ENCODE measurements at regions not wholly inside any gene's neighbourhood (a gene's known extent, or its start where the extent isn't known, plus 50 kb on each side); places are given as distances from the start of the nearest gene placed in this dataset.

DNA sequence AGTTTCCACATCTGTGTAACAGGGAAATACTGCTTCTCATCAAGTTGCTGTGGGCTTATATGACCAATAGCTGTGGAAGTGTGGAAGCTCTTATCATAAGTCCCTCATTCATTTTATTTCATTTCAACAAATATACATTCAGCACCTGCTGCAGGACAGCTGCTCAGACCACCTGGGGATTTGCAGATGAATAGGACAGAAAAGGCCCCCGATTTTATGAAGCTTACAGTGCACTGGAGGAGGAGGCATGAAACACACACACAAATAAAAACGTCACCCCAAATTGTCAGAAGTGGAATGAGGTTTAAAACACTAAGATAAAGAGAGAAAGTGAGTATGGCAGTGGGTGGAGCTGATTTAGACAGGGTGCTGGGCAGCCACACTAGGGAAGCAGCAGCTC is 107.2 kb downstream of the DRD1 start:
- ATAC-seq (no peak), DNase-seq (ENCODE audit: low spot score) (no peak)
- POLR2A ChIA-PET: no interaction called here
- CTCF ChIA-PET: no interaction called here
- Mint-ChIP-seq H3K27ac (no peak overlapping the region), H3K27me3 (ENCODE audit: low read depth) (no peaks in the 10 kb centered on the region; the same call in 1 of the 2 replicates), H3K9me3 (no peaks in the 10 kb centered on the region), H3K4me3 (no peak overlapping the region), H3K36me3 (no peaks in the 10 kb centered on the region), H3K4me1 (peaks cover 4% of the 10 kb centered on the region; the same call in 1 of the 2 replicates)
- TF ChIP-seq ZBTB21 (CRISPR knock-in tag; IDR thresholded peaks at IDR 0.05; ENCODE audit: borderline replicate concordance): no peak
- TF ChIP-seq MXD4 (CRISPR knock-in tag; IDR thresholded peaks at IDR 0.05; ENCODE audit: borderline replicate concordance): no peak
- TF ChIP-seq ZNF121 (CRISPR knock-in tag; IDR thresholded peaks at IDR 0.05): no peak
- TF ChIP-seq, protein P1, sequence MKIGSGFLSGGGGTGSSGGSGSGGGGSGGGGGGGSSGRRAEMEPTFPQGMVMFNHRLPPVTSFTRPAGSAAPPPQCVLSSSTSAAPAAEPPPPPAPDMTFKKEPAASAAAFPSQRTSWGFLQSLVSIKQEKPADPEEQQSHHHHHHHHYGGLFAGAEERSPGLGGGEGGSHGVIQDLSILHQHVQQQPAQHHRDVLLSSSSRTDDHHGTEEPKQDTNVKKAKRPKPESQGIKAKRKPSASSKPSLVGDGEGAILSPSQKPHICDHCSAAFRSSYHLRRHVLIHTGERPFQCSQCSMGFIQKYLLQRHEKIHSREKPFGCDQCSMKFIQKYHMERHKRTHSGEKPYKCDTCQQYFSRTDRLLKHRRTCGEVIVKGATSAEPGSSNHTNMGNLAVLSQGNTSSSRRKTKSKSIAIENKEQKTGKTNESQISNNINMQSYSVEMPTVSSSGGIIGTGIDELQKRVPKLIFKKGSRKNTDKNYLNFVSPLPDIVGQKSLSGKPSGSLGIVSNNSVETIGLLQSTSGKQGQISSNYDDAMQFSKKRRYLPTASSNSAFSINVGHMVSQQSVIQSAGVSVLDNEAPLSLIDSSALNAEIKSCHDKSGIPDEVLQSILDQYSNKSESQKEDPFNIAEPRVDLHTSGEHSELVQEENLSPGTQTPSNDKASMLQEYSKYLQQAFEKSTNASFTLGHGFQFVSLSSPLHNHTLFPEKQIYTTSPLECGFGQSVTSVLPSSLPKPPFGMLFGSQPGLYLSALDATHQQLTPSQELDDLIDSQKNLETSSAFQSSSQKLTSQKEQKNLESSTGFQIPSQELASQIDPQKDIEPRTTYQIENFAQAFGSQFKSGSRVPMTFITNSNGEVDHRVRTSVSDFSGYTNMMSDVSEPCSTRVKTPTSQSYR (CRISPR knock-in tag; IDR thresholded peaks at IDR 0.05): no peak
- TF ChIP-seq, protein P2, sequence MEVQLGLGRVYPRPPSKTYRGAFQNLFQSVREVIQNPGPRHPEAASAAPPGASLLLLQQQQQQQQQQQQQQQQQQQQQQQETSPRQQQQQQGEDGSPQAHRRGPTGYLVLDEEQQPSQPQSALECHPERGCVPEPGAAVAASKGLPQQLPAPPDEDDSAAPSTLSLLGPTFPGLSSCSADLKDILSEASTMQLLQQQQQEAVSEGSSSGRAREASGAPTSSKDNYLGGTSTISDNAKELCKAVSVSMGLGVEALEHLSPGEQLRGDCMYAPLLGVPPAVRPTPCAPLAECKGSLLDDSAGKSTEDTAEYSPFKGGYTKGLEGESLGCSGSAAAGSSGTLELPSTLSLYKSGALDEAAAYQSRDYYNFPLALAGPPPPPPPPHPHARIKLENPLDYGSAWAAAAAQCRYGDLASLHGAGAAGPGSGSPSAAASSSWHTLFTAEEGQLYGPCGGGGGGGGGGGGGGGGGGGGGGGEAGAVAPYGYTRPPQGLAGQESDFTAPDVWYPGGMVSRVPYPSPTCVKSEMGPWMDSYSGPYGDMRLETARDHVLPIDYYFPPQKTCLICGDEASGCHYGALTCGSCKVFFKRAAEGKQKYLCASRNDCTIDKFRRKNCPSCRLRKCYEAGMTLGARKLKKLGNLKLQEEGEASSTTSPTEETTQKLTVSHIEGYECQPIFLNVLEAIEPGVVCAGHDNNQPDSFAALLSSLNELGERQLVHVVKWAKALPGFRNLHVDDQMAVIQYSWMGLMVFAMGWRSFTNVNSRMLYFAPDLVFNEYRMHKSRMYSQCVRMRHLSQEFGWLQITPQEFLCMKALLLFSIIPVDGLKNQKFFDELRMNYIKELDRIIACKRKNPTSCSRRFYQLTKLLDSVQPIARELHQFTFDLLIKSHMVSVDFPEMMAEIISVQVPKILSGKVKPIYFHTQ (CRISPR knock-in tag; IDR thresholded peaks at IDR 0.05): no peak
- TF ChIP-seq, protein P3, sequence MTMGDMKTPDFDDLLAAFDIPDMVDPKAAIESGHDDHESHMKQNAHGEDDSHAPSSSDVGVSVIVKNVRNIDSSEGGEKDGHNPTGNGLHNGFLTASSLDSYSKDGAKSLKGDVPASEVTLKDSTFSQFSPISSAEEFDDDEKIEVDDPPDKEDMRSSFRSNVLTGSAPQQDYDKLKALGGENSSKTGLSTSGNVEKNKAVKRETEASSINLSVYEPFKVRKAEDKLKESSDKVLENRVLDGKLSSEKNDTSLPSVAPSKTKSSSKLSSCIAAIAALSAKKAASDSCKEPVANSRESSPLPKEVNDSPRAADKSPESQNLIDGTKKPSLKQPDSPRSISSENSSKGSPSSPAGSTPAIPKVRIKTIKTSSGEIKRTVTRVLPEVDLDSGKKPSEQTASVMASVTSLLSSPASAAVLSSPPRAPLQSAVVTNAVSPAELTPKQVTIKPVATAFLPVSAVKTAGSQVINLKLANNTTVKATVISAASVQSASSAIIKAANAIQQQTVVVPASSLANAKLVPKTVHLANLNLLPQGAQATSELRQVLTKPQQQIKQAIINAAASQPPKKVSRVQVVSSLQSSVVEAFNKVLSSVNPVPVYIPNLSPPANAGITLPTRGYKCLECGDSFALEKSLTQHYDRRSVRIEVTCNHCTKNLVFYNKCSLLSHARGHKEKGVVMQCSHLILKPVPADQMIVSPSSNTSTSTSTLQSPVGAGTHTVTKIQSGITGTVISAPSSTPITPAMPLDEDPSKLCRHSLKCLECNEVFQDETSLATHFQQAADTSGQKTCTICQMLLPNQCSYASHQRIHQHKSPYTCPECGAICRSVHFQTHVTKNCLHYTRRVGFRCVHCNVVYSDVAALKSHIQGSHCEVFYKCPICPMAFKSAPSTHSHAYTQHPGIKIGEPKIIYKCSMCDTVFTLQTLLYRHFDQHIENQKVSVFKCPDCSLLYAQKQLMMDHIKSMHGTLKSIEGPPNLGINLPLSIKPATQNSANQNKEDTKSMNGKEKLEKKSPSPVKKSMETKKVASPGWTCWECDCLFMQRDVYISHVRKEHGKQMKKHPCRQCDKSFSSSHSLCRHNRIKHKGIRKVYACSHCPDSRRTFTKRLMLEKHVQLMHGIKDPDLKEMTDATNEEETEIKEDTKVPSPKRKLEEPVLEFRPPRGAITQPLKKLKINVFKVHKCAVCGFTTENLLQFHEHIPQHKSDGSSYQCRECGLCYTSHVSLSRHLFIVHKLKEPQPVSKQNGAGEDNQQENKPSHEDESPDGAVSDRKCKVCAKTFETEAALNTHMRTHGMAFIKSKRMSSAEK (CRISPR knock-in tag; IDR thresholded peaks at IDR 0.05; ENCODE audit: borderline replicate concordance): no peak
- TF ChIP-seq, protein P4, sequence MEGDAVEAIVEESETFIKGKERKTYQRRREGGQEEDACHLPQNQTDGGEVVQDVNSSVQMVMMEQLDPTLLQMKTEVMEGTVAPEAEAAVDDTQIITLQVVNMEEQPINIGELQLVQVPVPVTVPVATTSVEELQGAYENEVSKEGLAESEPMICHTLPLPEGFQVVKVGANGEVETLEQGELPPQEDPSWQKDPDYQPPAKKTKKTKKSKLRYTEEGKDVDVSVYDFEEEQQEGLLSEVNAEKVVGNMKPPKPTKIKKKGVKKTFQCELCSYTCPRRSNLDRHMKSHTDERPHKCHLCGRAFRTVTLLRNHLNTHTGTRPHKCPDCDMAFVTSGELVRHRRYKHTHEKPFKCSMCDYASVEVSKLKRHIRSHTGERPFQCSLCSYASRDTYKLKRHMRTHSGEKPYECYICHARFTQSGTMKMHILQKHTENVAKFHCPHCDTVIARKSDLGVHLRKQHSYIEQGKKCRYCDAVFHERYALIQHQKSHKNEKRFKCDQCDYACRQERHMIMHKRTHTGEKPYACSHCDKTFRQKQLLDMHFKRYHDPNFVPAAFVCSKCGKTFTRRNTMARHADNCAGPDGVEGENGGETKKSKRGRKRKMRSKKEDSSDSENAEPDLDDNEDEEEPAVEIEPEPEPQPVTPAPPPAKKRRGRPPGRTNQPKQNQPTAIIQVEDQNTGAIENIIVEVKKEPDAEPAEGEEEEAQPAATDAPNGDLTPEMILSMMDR (IDR thresholded peaks at IDR 0.05): no peak
- TF ChIP-seq, protein P5, sequence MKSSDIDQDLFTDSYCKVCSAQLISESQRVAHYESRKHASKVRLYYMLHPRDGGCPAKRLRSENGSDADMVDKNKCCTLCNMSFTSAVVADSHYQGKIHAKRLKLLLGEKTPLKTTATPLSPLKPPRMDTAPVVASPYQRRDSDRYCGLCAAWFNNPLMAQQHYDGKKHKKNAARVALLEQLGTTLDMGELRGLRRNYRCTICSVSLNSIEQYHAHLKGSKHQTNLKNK (CRISPR knock-in tag; IDR thresholded peaks at IDR 0.05): no peak
- TF ChIP-seq ZNF396 (CRISPR knock-in tag; IDR thresholded peaks at IDR 0.05; ENCODE audit: borderline replicate concordance): no peak
- no peak for TF ChIP-seq SP1 (CRISPR knock-in tag; conservative IDR thresholded peaks at IDR 0.05)
- no peak for TF ChIP-seq NFYB (CRISPR knock-in tag; conservative IDR thresholded peaks at IDR 0.05; ENCODE audit: low read depth)
- TF ChIP-seq CREB1 (CRISPR knock-in tag; IDR thresholded peaks at IDR 0.05): no peak
- no peak for TF ChIP-seq NR3C1 (CRISPR knock-in tag; conservative IDR thresholded peaks at IDR 0.05; ENCODE audit: low read depth)
- no peak for TF ChIP-seq GRHL2 (CRISPR knock-in tag; IDR thresholded peaks at IDR 0.05; ENCODE audit: insufficient replicate concordance, severe bottlenecking)
- no peak for TF ChIP-seq OVOL2 (CRISPR knock-in tag; IDR thresholded peaks at IDR 0.05; ENCODE audit: borderline replicate concordance)
- no peak for TF ChIP-seq ETV6 (CRISPR knock-in tag; IDR thresholded peaks at IDR 0.05)

Data from WTC11 (cell line).